ENCODE measurements at regions not wholly inside any gene's neighbourhood (a gene's known extent, or its start where the extent isn't known, plus 50 kb on each side); places are given as distances from the start of the nearest gene placed in this dataset.
"Not testable (repeated sequence)": the region's sequence is repeated elsewhere in the genome, so short reads cannot be mapped to it uniquely, and the experiment has no call there.

- not testable (repeated sequence) for H3K27me3 Mint-ChIP-seq (ENCODE audit: low read depth); DNase-seq (ENCODE audit: low read depth, low spot score); H3K27ac Mint-ChIP-seq (ENCODE audit: unreplicated experiment); H3K36me3 Mint-ChIP-seq (ENCODE audit: low read depth); H3K4me1 Mint-ChIP-seq; H3K9me3 Mint-ChIP-seq; H3K4me3 Mint-ChIP-seq
Measured at GRCh38 chr5:122515210-122515609, 203.2 kb downstream of the SNCAIP start.

- H3K36me3 Mint-ChIP-seq (ENCODE audit: low read depth) = no peaks in the 10 kb centered on the region
Measured at GRCh38 chr5:122515709-122516431, 203.8 kb downstream of the SNCAIP start.

GRCh38 chr5:122516432-122516743 lies 204.4 kb downstream of the SNCAIP start:
- peaks cover 5% of the 10 kb centered on the region for H3K4me1 Mint-ChIP-seq
- no peaks in the 10 kb centered on the region for H3K9me3 Mint-ChIP-seq
- no peak overlapping the region for H3K27ac Mint-ChIP-seq (ENCODE audit: unreplicated experiment)
- H3K36me3 Mint-ChIP-seq (ENCODE audit: low read depth) = no peaks in the 10 kb centered on the region
- no peak for TF ChIP-seq CTCF (conservative IDR thresholded peaks at IDR 0.05)
- DNase-seq (ENCODE audit: low read depth, low spot score) = no peak
- H3K4me3 Mint-ChIP-seq = no peak overlapping the region
- no peaks in the 10 kb centered on the region for H3K27me3 Mint-ChIP-seq (ENCODE audit: low read depth)

More at GRCh38 chr5:122515709-122516431, 203.8 kb downstream of the SNCAIP start:
- H3K27ac Mint-ChIP-seq (ENCODE audit: unreplicated experiment) = no peak overlapping the region
- no peaks in the 10 kb centered on the region for H3K9me3 Mint-ChIP-seq
- TF ChIP-seq CTCF (conservative IDR thresholded peaks at IDR 0.05) = peak; percentile 93
- peak; percentile 36 for DNase-seq (ENCODE audit: low read depth, low spot score)
- no peaks in the 10 kb centered on the region for H3K27me3 Mint-ChIP-seq (ENCODE audit: low read depth)
- no peak overlapping the region for H3K4me3 Mint-ChIP-seq
- peaks cover 5% of the 10 kb centered on the region for H3K4me1 Mint-ChIP-seq

GRCh38 chr5:122517091-122517490 lies 205.1 kb downstream of the SNCAIP start:
- no peak overlapping the region for H3K4me3 Mint-ChIP-seq
- peaks cover 5% of the 10 kb centered on the region for H3K4me1 Mint-ChIP-seq
- H3K27me3 Mint-ChIP-seq (ENCODE audit: low read depth) = no peaks in the 10 kb centered on the region
- DNase-seq (ENCODE audit: low read depth, low spot score) = no peak
- no peaks in the 10 kb centered on the region for H3K9me3 Mint-ChIP-seq
- TF ChIP-seq CTCF (conservative IDR thresholded peaks at IDR 0.05) = no peak
- H3K27ac Mint-ChIP-seq (ENCODE audit: unreplicated experiment) = no peak overlapping the region
- no peaks in the 10 kb centered on the region for H3K36me3 Mint-ChIP-seq (ENCODE audit: low read depth)

- Mint-ChIP-seq H3K27ac (ENCODE audit: unreplicated experiment) (peak overlapping the region; percentile 45), H3K27me3 (ENCODE audit: low read depth) (no peaks in the 10 kb centered on the region), H3K4me3 (no peak overlapping the region), H3K9me3 (no peaks in the 10 kb centered on the region), H3K36me3 (ENCODE audit: low read depth) (no peaks in the 10 kb centered on the region), H3K4me1 (peaks cover 5% of the 10 kb centered on the region)
- TF ChIP-seq CTCF (conservative IDR thresholded peaks at IDR 0.05) = no peak
- no peak for DNase-seq (ENCODE audit: low read depth, low spot score)
Measured at GRCh38 chr5:122523776-122524175, 211.7 kb downstream of the SNCAIP start.

- Mint-ChIP-seq H3K36me3 (ENCODE audit: low read depth) (no peaks in the 10 kb centered on the region), H3K4me1 (peaks cover 16% of the 10 kb centered on the region), H3K27ac (ENCODE audit: unreplicated experiment) (no peak overlapping the region), H3K9me3 (no peaks in the 10 kb centered on the region), H3K27me3 (ENCODE audit: low read depth) (no peaks in the 10 kb centered on the region), H3K4me3 (no peak overlapping the region)
- no peak for TF ChIP-seq CTCF (conservative IDR thresholded peaks at IDR 0.05)
- no peak for DNase-seq (ENCODE audit: low read depth, low spot score)
Measured at GRCh38 chr5:122527547-122527946, 215.5 kb downstream of the SNCAIP start.
